ENCODE measurements at regions not wholly inside any gene's neighbourhood (a gene's known extent, or its start where the extent isn't known, plus 50 kb on each side); places are given as distances from the start of the nearest gene placed in this dataset.

GRCh38 chr6:68114463-68115047 is 520.5 kb upstream of the ADGRB3 start:
- POLR2A ChIA-PET (ENCODE audit: unreplicated experiment) = no interaction called here
- no peak for TF ChIP-seq EZH2 (IDR thresholded peaks at IDR 0.05; ENCODE audit: low read length, unreplicated experiment)
- TF ChIP-seq EZH2phosphoT487 (IDR thresholded peaks at IDR 0.05; ENCODE audit: borderline replicate concordance, low read length) = no peak
- TF ChIP-seq CTCF (conservative IDR thresholded peaks at IDR 0.05; ENCODE audit: low read depth, low read length) = no peak
- Histone ChIP-seq H3K9me2 (replicated peaks; ENCODE audit: low read length) (no peaks in the 10 kb centered on the region), H3K79me2 (ENCODE audit: low read length) (no peaks in the 10 kb centered on the region), H3K4me3 (ENCODE audit: low read length) (no peak overlapping the region), H3K4me1 (ENCODE audit: insufficient read depth, low read length) (no peaks in the 10 kb centered on the region), H2AFZ (ENCODE audit: low read length) (no peak overlapping the region), H3F3A (ENCODE audit: low read length, unreplicated experiment) (no peaks in the 10 kb centered on the region), H3K27ac (ENCODE audit: low read length) (no peak overlapping the region), H3K9me3 (ENCODE audit: low read length) (no peaks in the 10 kb centered on the region), H3K27me3 (ENCODE audit: low read length) (no peaks in the 10 kb centered on the region), H4K20me1 (ENCODE audit: low read length) (no peaks in the 10 kb centered on the region), H3K9ac (ENCODE audit: low read length) (no peak overlapping the region), H3K4me2 (ENCODE audit: low read length) (no peak overlapping the region), H3K36me3 (ENCODE audit: low read depth, low read length) (no peaks in the 10 kb centered on the region)
- no TSS peak for BruUV-seq (replicated peaks)
- CTCF ChIA-PET = no interaction called here
- ATAC-seq (no peak), DNase-seq (no peak)
- intact Hi-C loops (cut with micrococcal nuclease) = no loop called here

- BruUV-seq (replicated peaks) = no TSS peak
- TF ChIP-seq CTCF (conservative IDR thresholded peaks at IDR 0.05; ENCODE audit: low read depth, low read length) (no peak), EZH2 (IDR thresholded peaks at IDR 0.05; ENCODE audit: low read length, unreplicated experiment) (no peak), EZH2phosphoT487 (IDR thresholded peaks at IDR 0.05; ENCODE audit: borderline replicate concordance, low read length) (no peak)
- Histone ChIP-seq H3K27me3 (ENCODE audit: low read length) (no peaks in the 10 kb centered on the region), H3K4me3 (ENCODE audit: low read length) (no peak overlapping the region), H3K36me3 (ENCODE audit: low read depth, low read length) (no peaks in the 10 kb centered on the region), H3K9ac (ENCODE audit: low read length) (no peak overlapping the region), H3K4me1 (ENCODE audit: insufficient read depth, low read length) (peaks cover 7% of the 10 kb centered on the region; the same call in 1 of the 2 replicates), H3F3A (ENCODE audit: low read length, unreplicated experiment) (no peaks in the 10 kb centered on the region), H3K9me3 (ENCODE audit: low read length) (no peaks in the 10 kb centered on the region), H3K4me2 (ENCODE audit: low read length) (no peak overlapping the region), H3K9me2 (replicated peaks; ENCODE audit: low read length) (no peaks in the 10 kb centered on the region), H2AFZ (ENCODE audit: low read length) (peak overlapping the region; percentile 21; the same call in 1 of the 2 replicates), H4K20me1 (ENCODE audit: low read length) (no peaks in the 10 kb centered on the region), H3K27ac (ENCODE audit: low read length) (peak overlapping the region; percentile 45), H3K79me2 (ENCODE audit: low read length) (no peaks in the 10 kb centered on the region)
- intact Hi-C loops (cut with micrococcal nuclease) = no loop called here
- peak; percentile 40 for DNase-seq
- no peak for ATAC-seq
- CTCF ChIA-PET = no interaction called here
- POLR2A ChIA-PET (ENCODE audit: unreplicated experiment) = no interaction called here
Measured at GRCh38 chr6:68108233-68108835, 526.7 kb upstream of the ADGRB3 start.

- H3K9ac ChIP-seq (ENCODE audit: low read length) = no peak overlapping the region
- BruUV-seq (replicated peaks) = no TSS peak
- intact Hi-C loops (cut with micrococcal nuclease) = no loop called here
- H3K27me3 ChIP-seq (ENCODE audit: low read length) = no peaks in the 10 kb centered on the region
- no peak overlapping the region for H2AFZ ChIP-seq (ENCODE audit: low read length)
- TF ChIP-seq CTCF (conservative IDR thresholded peaks at IDR 0.05; ENCODE audit: low read depth, low read length) = no peak
- TF ChIP-seq EZH2phosphoT487 (IDR thresholded peaks at IDR 0.05; ENCODE audit: borderline replicate concordance, low read length) = no peak
- no peak for TF ChIP-seq EZH2 (IDR thresholded peaks at IDR 0.05; ENCODE audit: low read length, unreplicated experiment)
- no peaks in the 10 kb centered on the region for H3K4me1 ChIP-seq (ENCODE audit: insufficient read depth, low read length)
- H3F3A ChIP-seq (ENCODE audit: low read length, unreplicated experiment) = no peaks in the 10 kb centered on the region
- no peak overlapping the region for H3K27ac ChIP-seq (ENCODE audit: low read length)
- no peaks in the 10 kb centered on the region for H3K9me3 ChIP-seq (ENCODE audit: low read length)
- DNase-seq (no peak), ATAC-seq (no peak)
- POLR2A ChIA-PET (ENCODE audit: unreplicated experiment) = no interaction called here
- CTCF ChIA-PET = no interaction called here
- H4K20me1 ChIP-seq (ENCODE audit: low read length) = no peaks in the 10 kb centered on the region
- H3K79me2 ChIP-seq (ENCODE audit: low read length) = no peaks in the 10 kb centered on the region
- H3K9me2 ChIP-seq (replicated peaks; ENCODE audit: low read length) = no peaks in the 10 kb centered on the region
- no peak overlapping the region for H3K4me2 ChIP-seq (ENCODE audit: low read length)
- no peak overlapping the region for H3K4me3 ChIP-seq (ENCODE audit: low read length)
- H3K36me3 ChIP-seq (ENCODE audit: low read depth, low read length) = no peaks in the 10 kb centered on the region
Measured at GRCh38 chr6:68094070-68094469, 541.0 kb upstream of the ADGRB3 start.
